ENCODE measurements at regions not wholly inside any gene's neighbourhood (a gene's known extent, or its start where the extent isn't known, plus 50 kb on each side); places are given as distances from the start of the nearest gene placed in this dataset.

DNA sequence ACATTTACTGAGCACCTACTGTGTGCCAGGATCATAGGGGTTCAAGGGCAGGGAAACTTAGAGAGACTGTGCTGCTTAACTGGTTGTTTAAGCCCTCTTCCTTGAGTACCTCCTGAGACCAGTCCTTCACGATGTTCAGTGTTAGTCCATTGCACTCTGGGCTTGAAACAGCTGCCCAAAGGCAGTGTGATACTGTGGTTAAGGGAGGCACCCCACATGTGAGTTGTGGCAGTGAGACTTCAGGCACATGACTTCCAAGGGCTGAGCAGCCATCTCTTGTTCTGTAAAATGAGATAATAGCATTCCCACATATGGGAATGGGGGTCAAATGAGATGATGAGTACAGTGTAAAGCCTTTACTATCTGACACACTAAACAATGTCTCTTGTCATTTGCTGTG is 75.1 kb downstream of the LINGO1 start:
- no peak for DNase-seq

DNA sequence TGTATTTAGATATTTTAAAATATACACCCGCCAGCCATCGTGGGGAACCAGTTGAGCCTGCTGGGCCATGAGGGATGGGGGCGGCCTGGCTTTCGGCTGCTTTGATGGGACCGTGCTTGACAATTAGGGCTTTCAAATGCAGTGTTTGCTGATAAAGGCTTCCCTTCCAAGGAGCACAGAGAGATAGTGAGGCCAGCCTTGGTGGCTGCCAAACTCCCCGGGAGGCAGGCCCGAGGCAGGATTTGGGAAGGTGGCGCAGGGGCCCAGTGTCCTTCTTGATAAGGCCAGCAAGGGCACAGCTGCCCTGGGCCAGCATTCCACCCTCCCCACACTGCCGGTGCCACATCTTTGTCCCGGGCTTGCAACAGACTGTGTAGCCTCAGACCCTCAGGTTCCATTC is 75.6 kb downstream of the LINGO1 start:
- no peak for DNase-seq

DNA sequence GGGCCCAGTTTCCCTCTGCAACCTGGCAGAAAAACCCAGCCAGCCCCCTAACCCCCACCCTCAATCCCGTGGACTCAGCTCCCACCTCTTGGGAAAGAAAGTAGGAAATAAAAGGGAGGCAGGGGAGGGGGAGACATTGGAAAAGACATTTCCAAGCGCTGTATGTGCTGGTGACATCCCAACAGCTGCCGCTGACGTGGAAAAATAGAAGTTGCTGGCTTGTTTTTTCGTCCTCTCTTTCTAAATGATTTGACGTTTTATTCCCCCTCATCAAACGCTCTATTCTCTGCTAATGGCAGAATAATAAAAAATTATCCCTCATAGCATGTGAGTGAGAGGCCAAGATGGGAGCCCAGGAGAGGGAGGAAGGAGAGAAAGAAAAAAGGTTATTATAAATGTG is 76.1 kb downstream of the LINGO1 start:
- no peak for DNase-seq

DNA sequence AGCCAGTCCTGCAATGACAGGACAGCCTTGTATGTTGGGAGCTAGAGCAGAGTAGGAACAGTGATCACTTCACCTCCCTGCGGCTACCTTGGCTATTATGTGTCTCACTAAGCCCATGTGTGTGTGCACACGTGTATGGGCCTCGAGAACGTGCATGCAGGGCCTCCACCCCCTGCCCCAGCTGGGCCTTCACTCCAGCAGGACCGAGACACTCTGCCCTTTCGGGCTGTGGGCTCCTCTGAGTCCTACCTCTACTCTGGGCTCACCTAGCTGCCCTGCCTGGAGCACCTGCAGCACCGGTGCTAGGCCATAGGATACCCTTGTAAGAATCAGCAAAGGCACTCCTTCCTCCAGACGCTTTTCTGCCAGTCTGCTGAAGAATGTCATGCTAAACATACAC is 77.5 kb downstream of the LINGO1 start:
- DNase-seq = no peak

DNA sequence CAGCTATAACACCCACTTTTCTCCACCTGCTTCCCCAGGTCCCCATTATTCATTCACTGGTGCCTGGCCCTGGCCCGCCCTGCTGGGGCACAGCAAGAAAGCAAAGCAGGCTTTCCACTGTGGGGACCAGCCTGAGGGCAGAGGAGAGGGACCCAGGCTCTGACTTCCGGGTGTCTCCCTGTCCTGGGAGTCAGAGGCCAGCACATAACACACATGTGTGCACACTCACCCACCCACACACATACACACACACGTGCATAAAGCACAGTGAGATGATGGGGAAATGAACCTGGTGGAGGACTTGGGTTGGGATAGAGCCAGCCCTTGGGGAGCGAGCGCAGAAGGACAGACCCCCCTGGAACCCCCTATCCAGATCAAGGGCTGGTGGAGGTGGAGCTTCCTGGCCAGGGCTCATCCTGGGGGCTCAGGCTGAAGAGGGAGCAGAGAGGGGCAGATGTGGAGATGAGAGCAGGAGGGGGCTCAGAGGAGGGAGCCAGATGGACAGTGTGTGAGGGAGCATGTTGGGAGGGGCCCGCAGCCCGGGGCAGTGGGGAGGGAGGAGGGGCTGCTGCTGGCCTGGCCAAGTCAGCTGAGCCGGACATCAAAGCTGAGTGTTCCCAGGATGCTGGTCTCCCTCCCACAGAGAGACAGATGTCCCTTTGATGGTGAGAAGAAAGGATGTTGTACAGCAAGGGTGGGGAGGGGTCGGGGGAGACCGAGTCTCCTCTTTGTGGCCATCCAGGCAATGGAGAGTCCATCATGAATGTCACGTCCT is 78.2 kb downstream of the LINGO1 start:
- DNase-seq = peak in 41 of 51 donors; percentile 22 to 92 (median 71)

DNA sequence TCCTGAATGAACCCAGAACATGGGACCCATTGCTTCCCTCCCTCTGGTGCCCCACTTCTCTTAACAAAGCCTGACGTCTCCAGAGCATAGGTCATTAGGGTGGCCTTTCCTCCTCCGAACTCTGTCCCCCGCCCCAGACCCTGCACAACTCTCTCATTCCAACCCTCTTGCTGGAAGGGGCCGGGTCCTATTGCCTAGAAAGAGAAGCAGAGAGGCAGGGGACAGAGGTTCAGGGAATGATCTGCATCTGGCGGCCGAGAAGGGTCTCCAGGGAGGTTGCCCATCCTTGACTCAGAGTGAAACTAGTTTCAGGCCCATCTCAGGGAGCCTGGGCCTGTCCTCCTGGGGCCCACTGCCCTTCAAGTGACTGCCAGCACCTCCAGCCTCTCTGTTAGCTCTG is 79.0 kb downstream of the LINGO1 start:
- DNase-seq = no peak

DNA sequence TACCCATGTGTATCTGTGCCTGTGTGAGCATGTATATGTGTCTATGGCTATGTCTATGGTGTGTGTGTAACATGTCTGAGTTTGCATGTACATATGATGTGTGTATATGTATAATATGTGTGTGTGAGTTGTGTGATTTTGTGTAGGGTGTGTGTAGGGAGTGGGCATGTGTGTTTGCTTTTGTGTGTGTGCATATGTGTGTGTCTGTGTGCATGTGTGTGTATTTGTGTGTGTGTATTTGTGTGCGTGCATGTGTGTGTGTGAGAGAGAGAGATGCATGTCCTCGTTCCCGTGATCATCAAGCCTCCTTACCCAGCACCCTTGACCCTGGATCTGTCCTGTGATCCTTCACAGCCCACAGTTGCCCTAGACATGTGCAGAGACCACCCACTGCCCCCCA is 79.5 kb downstream of the LINGO1 start:
- no peak for DNase-seq

DNA sequence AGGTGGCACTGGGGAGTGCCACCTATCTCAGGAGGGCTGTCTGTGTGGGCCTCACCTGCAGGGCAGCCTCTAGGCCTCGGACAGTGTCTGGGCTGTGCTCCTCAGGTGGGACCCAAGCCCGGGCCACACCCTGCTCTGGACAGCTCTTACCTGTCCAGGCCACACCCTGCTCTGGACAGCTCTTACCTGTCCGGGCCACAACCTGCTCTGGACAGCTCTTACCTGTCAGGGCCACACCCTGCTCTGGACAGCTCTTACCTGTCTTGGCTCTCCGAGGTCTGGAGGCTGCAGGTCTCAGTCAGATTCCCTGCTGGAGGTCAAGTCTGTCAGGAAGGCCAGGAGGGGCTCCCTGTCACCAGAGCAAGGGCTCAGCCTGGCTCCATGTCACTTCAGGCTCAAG is 80.6 kb downstream of the LINGO1 start:
- no peak for DNase-seq

DNA sequence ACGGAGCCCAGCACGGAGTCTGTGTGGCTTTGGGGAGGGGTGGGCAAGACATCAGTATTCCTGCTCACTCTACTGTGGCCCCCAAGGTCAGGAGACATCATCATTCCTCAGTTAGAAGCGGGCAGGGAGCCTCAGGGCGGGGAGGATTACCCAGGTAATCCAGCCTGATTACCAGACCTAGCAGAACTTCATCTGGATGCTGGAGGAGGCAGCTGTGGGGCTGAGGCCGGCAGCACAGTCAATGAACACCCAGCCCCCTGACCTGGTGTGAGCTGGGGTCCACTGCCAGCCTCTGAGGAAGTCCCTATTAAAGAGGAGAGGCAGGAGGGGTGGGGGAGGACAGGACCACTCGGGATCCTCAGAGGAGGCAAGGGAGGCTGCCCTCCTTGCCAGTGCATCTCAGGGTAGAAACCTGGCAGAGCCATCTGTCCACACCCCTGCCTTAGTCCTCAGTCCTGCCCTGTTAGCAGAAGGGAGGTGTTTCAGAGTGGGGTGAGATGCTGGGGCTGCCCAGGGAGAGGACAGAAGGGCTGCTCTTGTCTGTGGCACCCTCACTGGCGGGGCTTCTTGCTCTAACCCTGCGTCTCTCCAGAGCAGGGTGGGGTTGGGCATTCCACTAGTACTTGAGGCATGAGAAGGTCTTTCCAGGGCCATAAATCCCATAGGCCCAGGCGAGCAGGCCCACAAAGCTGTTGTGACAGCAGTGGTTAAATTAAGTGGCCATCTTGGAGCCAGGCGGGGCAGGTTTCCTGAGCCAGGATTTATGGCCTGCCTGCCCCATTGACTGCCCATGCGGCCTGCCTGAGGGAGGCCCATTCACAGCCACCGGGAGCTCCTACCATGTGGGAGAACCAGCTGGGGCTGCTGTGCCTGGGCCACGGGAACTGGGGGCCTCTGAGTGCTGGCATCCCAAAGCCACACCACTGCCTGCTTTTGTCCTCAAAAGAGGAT is 82.1 kb downstream of the LINGO1 start:
- DNase-seq = peak in 1 of 51 donors; percentile 29

DNA sequence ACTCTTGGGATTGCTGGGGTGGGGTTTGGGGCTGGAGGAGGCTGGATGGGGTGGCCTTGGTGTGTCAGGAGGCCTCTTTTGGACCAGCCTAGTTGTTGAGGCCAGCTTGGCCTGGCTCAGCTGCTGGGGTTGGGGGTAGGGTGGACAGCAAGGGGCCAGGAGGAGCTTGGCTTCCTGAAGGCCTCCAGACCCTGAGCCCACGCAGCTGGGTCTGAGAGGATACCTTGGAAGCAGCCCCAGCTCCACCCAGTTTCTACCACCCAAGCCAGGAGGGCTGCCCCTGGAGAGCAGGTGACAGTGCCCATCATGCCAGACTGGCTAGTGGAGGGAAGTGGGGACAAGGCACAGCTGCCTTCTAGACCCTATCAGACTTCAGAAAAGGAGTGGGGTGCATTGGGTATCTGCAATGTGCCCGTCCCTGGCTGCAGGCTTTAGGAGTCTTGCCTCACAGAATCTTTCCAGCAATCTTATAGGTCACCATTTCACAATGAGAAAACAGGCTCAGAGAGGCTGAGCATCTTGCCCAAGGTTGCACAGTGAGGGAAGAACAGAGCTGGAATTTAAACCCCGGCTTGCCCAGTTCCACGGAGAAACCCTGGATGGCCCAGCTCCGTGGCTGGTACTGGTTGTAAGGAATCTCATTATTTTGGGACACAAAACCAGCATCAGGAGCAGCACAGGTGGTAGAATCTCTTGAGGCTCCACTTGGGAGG is 83.0 kb downstream of the LINGO1 start:
- DNase-seq = no peak

DNA sequence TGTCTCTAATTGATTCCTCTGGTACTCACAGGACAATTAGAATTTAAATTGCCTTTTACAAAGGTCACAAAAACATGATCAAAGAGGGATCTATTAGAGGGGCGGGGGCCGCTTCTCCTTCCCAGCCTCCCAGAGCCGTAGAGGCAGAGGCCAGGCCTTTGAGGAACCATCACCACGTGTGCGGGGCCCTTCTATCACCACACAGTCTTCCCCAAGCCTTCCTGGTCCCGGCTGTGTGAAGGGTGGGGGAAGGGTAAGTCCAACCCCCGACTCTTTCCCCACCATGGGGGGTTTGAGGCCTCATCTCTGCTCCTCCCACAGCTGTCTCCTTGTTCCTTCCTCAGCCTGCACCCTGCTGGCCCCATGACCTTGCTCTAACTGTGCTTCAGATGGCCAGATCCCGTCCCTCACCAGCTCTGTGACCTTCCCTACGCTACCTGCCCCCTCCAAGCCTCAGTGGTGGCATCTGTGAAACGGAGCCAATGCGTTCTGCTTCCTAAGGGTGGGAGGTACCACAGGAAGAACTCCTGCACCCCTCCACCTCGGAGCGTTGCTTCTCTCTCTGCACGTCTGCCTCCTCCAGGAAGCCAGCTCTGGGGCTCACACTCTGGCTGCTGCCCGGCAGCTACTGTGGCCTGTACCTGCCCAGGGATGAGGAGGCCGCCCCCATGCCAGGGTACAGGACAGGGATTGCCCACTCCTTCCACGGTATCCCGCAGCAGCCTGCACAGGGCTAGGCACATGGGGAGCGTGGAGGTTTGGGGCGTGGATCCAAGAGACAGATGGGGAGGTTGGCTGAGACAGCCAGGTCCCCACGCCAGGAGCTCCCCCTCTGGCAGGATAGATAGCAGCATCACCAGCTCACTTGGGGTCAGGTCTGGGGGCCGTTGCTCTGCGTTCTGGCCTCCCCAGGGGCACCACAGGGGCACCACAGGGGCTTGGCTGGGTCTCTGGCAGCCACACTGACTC is 83.8 kb downstream of the LINGO1 start:
- no peak for DNase-seq

DNA sequence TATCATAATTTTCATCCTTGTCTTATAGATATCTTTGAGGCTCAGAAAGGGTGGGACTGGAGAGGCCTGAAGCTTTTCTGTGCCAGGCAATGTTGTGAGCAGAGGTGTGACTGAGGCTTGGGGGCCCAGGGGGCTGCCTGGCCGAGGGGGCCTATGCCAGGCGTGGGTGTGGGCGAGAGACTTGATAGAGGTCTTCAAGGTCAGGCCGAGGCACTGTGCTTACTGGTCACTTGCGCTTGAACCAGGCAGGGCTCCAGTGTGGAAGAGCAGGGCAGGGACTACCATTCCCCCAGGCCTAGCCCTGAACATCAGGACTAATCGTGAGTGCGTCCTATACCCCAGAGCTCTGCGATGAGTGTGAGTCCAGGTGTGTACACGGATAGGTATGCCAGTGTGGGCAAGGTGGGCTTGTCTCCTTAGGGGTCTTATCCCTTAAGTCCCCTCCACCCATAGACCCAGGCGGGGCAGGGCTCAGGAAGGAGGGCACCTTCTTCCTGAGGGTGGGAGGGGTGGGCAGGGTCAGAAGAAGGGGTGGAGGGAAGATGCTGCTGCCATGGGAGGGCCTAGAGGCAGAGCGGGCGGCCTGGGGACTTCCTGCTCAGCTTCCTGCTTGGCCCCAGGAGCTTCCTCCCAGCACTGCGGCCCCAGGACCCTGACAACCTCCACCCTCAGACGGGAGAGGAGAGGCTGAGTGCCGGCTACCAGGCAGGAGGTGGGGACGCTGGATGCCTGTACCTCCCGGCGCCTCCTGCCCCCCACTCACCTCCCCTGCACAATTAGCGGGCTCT is 84.7 kb downstream of the LINGO1 start:
- no peak for DNase-seq

DNA sequence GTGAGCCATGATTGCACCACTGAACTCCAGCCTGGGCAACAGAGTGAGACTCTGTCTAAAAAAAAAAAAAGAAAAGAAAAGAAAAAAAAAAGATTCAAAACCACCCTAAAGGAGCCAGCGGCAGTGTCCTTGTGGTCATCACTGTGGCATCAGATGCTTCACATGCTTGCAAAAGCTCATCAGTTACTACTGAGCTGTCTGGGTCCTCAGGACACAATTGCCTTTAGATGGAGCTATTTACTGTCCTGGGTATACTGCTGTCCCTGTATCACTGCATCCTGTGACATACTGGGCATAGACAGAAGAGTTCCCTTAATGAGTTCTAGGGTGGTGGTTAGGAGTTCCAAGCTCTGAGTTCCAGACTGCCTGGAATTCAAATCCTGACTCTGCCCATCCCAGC is 85.8 kb downstream of the LINGO1 start:
- DNase-seq = no peak

DNA sequence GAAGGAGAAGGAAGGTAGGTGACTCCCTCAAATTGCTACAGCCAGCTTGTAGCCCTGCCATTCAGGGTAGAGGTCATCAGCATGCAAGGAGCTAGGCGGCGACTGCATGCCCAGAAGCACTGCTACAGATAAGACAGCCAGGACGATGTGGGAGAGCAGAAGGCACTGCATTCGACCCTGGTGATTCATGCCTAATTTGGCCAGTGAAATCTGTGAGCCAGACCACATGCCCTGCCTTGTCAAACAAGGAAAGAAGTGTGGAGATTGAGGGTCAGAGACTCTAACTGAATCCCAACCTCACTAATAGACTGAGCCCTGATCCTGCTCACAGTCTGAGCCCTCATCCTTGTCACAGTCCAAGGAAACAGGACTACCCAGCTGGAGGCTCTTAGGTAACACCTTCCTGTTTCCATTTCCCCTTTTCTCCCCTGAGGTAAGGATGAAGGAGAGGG is 86.6 kb downstream of the LINGO1 start:
- no peak for DNase-seq

DNA sequence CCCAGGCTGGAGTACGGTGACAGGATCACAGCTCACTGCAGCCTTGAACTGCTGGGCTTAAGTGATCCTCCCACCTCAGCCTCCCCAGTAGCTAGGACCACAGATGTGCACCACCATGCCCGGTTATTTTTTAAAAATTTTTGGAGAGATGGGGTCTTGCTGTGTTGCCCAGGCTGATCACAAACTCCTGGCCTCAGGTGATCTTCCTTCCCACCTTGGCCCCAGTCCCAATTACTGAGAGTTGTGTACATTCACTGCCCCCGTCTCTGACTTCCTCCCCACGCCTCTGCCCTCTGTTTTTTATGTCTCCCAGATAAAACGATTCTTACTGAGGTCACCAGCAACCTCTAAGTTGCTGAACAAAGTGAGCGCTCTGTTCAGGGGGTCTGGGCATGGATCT is 87.7 kb downstream of the LINGO1 start:
- no peak for DNase-seq

DNA sequence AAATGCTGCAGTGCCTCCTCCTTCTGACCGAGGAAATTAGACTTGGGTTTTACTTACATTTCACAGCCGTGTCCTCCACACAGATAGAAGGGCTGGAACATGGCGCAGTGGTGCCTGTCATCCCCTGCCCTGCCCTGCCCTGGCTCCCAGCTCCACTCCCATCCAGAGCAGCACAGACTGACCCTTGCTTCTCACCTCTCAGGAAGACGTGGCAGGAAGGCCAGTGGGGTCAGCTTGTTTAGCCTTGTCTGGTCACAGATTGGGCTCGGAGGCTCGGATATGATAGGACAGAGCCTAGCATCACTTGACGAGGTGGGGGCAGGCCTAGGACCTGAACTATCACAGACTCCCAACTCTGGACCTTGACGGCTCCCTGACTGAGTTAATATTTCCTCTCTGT is 88.5 kb downstream of the LINGO1 start:
- no peak for DNase-seq

DNA sequence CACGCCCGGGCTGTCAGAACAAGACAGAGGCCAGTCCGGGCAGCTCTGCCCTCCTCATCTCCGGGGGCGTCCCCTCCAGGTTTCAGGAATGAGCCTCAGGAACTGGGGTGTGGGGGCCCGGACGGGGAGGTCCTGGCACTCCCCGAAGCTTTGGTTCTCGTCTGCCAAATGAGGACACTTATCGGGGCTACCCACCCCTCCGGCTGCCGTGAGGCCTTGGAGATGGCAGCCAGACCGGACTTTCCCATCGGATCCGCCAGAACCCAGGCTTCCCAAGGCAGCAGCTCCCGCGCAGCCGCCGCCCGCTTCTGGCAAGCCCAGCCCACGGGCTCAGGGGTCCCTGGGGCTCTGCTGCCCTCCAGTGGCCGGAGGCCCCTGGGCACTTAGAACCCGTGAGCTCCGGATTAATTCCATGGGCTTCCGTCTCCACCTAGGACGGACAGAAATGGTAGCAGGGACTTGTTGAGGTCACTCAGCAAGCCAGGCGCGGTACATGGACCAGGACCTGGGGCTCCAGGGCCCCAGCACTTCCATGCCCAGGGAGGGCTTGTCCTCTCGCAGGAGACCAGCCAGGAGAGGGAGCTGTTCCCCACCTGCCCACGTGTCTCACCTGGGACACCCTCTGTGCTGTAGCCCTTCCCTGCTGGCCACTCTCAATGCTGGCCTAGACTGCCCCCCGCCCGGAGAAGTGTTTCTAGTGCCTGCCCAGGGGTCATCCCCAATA is 89.4 kb downstream of the LINGO1 start:
- peak in 50 of 51 donors; percentile 22 to 92 (median 78) for DNase-seq

DNA sequence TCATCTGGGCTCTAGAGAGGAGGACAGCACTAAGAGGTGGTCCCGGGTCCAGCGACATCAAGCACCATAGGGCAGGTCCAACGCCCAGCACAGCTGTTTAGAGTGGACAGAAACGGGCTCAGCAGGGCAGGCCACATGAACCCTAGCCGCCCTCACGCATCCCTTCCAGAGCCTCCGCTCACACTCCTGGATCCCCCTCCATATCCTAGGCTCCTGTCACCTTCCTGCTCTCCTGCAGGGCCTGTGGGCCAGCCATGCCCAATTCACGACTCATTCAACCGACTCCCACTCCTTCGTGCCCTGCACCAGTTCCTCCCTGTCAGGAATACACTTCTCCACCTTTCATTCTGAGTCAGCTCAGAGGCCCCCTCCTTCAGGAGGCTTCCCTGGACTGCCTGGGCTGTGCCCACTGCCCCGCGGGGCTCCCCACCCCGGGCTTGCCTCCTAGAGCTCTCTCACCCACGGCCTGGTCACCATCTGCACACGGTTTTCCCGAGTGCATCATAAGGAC is 90.2 kb downstream of the LINGO1 start:
- DNase-seq = peak in 1 of 51 donors; percentile 42

Measured in hypothalamus (tissue), 51 donors.